ENCODE measurements at regions not wholly inside any gene's neighbourhood (a gene's known extent, or its start where the extent isn't known, plus 50 kb on each side); places are given as distances from the start of the nearest gene placed in this dataset.

- Mint-ChIP-seq H3K4me3 (no peak overlapping the region), H3K9me3 (no peaks in the 10 kb centered on the region), H3K27ac (no peak overlapping the region), H3K4me1 (no peaks in the 10 kb centered on the region), H3K36me3 (no peaks in the 10 kb centered on the region), H3K27me3 (no peaks in the 10 kb centered on the region)
- no peaks in the 10 kb centered on the region for H3K9me3 ChIP-seq (ENCODE audit: low read length)
- no peaks in the 10 kb centered on the region for H3K27me3 ChIP-seq (ENCODE audit: insufficient read depth, low read length, poor library complexity, severe bottlenecking)
- CTCF ChIA-PET = no interaction called here
- POLR2A ChIA-PET = no interaction called here
- H3K4me3 ChIP-seq (ENCODE audit: low read length) = no peak overlapping the region
- no peak for DNase-seq
- H3K4me1 ChIP-seq (ENCODE audit: insufficient read depth, low read length) = no peaks in the 10 kb centered on the region
- no peaks in the 10 kb centered on the region for H3K36me3 ChIP-seq (ENCODE audit: insufficient read depth, low read length)
- no peak overlapping the region for H3K27ac ChIP-seq (ENCODE audit: low read depth, low read length)
Measured at GRCh38 chr4:20574986-20575385, 125.3 kb upstream of the PACRGL start.

GRCh38 chr4:20575486-20575885 is 124.8 kb upstream of the PACRGL start:
- no peaks in the 10 kb centered on the region for H3K9me3 ChIP-seq (ENCODE audit: low read length)
- no peaks in the 10 kb centered on the region for H3K27me3 ChIP-seq (ENCODE audit: insufficient read depth, low read length, poor library complexity, severe bottlenecking)
- no peaks in the 10 kb centered on the region for H3K27me3 Mint-ChIP-seq
- no peaks in the 10 kb centered on the region for H3K36me3 ChIP-seq (ENCODE audit: insufficient read depth, low read length)
- ChIA-PET CTCF (no interaction called here), POLR2A (no interaction called here)
- no peaks in the 10 kb centered on the region for H3K4me1 ChIP-seq (ENCODE audit: insufficient read depth, low read length)
- H3K9me3 Mint-ChIP-seq = no peaks in the 10 kb centered on the region
- no peak overlapping the region for H3K27ac Mint-ChIP-seq
- H3K4me3 ChIP-seq (ENCODE audit: low read length) = no peak overlapping the region
- H3K36me3 Mint-ChIP-seq = no peaks in the 10 kb centered on the region
- no peak for DNase-seq
- H3K4me3 Mint-ChIP-seq = no peak overlapping the region
- H3K4me1 Mint-ChIP-seq = no peaks in the 10 kb centered on the region
- H3K27ac ChIP-seq (ENCODE audit: low read depth, low read length) = no peak overlapping the region

GRCh38 chr4:20576861-20577260 is 123.4 kb upstream of the PACRGL start:
- H3K27me3 Mint-ChIP-seq = no peaks in the 10 kb centered on the region
- ChIA-PET POLR2A (no interaction called here), CTCF (no interaction called here)
- Histone ChIP-seq H3K4me3 (ENCODE audit: low read length) (no peak overlapping the region), H3K9me3 (ENCODE audit: low read length) (no peaks in the 10 kb centered on the region), H3K4me1 (ENCODE audit: insufficient read depth, low read length) (no peaks in the 10 kb centered on the region), H3K27ac (ENCODE audit: low read depth, low read length) (no peak overlapping the region), H3K27me3 (ENCODE audit: insufficient read depth, low read length, poor library complexity, severe bottlenecking) (no peaks in the 10 kb centered on the region), H3K36me3 (ENCODE audit: insufficient read depth, low read length) (no peaks in the 10 kb centered on the region)
- H3K4me3 Mint-ChIP-seq = no peak overlapping the region
- no peaks in the 10 kb centered on the region for H3K36me3 Mint-ChIP-seq
- no peak for DNase-seq
- H3K4me1 Mint-ChIP-seq = no peaks in the 10 kb centered on the region
- H3K27ac Mint-ChIP-seq = no peak overlapping the region
- H3K9me3 Mint-ChIP-seq = no peaks in the 10 kb centered on the region

- no peak overlapping the region for H3K27ac ChIP-seq (ENCODE audit: low read depth, low read length)
- H3K9me3 ChIP-seq (ENCODE audit: low read length) = no peaks in the 10 kb centered on the region
- no peaks in the 10 kb centered on the region for H3K4me1 ChIP-seq (ENCODE audit: insufficient read depth, low read length)
- H3K27me3 ChIP-seq (ENCODE audit: insufficient read depth, low read length, poor library complexity, severe bottlenecking) = no peaks in the 10 kb centered on the region
- H3K36me3 ChIP-seq (ENCODE audit: insufficient read depth, low read length) = no peaks in the 10 kb centered on the region
- ChIA-PET POLR2A (no interaction called here), CTCF (no interaction called here)
- Mint-ChIP-seq H3K27me3 (no peaks in the 10 kb centered on the region), H3K4me3 (no peak overlapping the region), H3K27ac (no peak overlapping the region), H3K4me1 (no peaks in the 10 kb centered on the region), H3K9me3 (peaks cover 0 to 3% (median 0%) of the 10 kb centered on the region in 5 donors), H3K36me3 (no peaks in the 10 kb centered on the region)
- no peak overlapping the region for H3K4me3 ChIP-seq (ENCODE audit: low read length)
- DNase-seq = no peak
Measured at GRCh38 chr4:20577702-20578101, 122.6 kb upstream of the PACRGL start.

GRCh38 chr4:20580907-20581306 is 119.4 kb upstream of the PACRGL start:
- H3K36me3 ChIP-seq (ENCODE audit: insufficient read depth, low read length) = no peaks in the 10 kb centered on the region
- H3K27me3 ChIP-seq (ENCODE audit: insufficient read depth, low read length, poor library complexity, severe bottlenecking) = no peaks in the 10 kb centered on the region
- no peaks in the 10 kb centered on the region for H3K9me3 ChIP-seq (ENCODE audit: low read length)
- H3K27ac Mint-ChIP-seq = no peak overlapping the region
- ChIA-PET CTCF (interaction anchor here (0.7 kb wide), 1 partner anchor 8 kb away, joined by 3 read pairs; no protein-coding TSS in a partner anchor), POLR2A (no interaction called here)
- no peaks in the 10 kb centered on the region for H3K4me1 Mint-ChIP-seq
- no peak overlapping the region for H3K27ac ChIP-seq (ENCODE audit: low read depth, low read length)
- peaks cover 0 to 3% of the 10 kb centered on the region in 2 donors for H3K27me3 Mint-ChIP-seq
- H3K4me3 Mint-ChIP-seq = no peak overlapping the region
- no peak for DNase-seq
- H3K9me3 Mint-ChIP-seq = peaks cover 0 to 5% (median 3%) of the 10 kb centered on the region in 5 donors
- H3K36me3 Mint-ChIP-seq = no peaks in the 10 kb centered on the region
- H3K4me3 ChIP-seq (ENCODE audit: low read length) = no peak overlapping the region
- H3K4me1 ChIP-seq (ENCODE audit: insufficient read depth, low read length) = no peaks in the 10 kb centered on the region

- DNase-seq = no peak
- H3K27me3 ChIP-seq (ENCODE audit: insufficient read depth, low read length, poor library complexity, severe bottlenecking) = no peaks in the 10 kb centered on the region
- no peaks in the 10 kb centered on the region for H3K36me3 ChIP-seq (ENCODE audit: insufficient read depth, low read length)
- Mint-ChIP-seq H3K36me3 (no peaks in the 10 kb centered on the region), H3K4me1 (no peaks in the 10 kb centered on the region), H3K4me3 (no peak overlapping the region), H3K27me3 (no peaks in the 10 kb centered on the region), H3K9me3 (peaks cover 0 to 3% (median 0%) of the 10 kb centered on the region in 5 donors), H3K27ac (no peak overlapping the region)
- POLR2A ChIA-PET = no interaction called here
- CTCF ChIA-PET = interaction anchor here (1.4 kb wide), 1 partner anchor 9 kb away, joined by 3 read pairs; no protein-coding TSS in a partner anchor
- no peaks in the 10 kb centered on the region for H3K9me3 ChIP-seq (ENCODE audit: low read length)
- H3K4me1 ChIP-seq (ENCODE audit: insufficient read depth, low read length) = no peaks in the 10 kb centered on the region
- H3K4me3 ChIP-seq (ENCODE audit: low read length) = no peak overlapping the region
- no peak overlapping the region for H3K27ac ChIP-seq (ENCODE audit: low read depth, low read length)
Measured at GRCh38 chr4:20589436-20589835, 110.8 kb upstream of the PACRGL start.

GRCh38 chr4:20590849-20591248 is 109.4 kb upstream of the PACRGL start:
- no peak overlapping the region for H3K27ac Mint-ChIP-seq
- ChIA-PET POLR2A (no interaction called here), CTCF (no interaction called here)

GRCh38 chr4:20591571-20591970 is 108.7 kb upstream of the PACRGL start:
- CTCF ChIA-PET = no interaction called here
- no peaks in the 10 kb centered on the region for H3K9me3 Mint-ChIP-seq
- no peak for DNase-seq
- no peaks in the 10 kb centered on the region for H3K9me3 ChIP-seq (ENCODE audit: low read length)
- no peaks in the 10 kb centered on the region for H3K27me3 ChIP-seq (ENCODE audit: insufficient read depth, low read length, poor library complexity, severe bottlenecking)
- no peaks in the 10 kb centered on the region for H3K36me3 Mint-ChIP-seq
- H3K4me1 ChIP-seq (ENCODE audit: insufficient read depth, low read length) = no peaks in the 10 kb centered on the region
- H3K27ac ChIP-seq (ENCODE audit: low read depth, low read length) = no peak overlapping the region
- no peaks in the 10 kb centered on the region for H3K4me1 Mint-ChIP-seq
- no peak overlapping the region for H3K27ac Mint-ChIP-seq
- no peak overlapping the region for H3K4me3 Mint-ChIP-seq
- no peaks in the 10 kb centered on the region for H3K36me3 ChIP-seq (ENCODE audit: insufficient read depth, low read length)
- no peak overlapping the region for H3K4me3 ChIP-seq (ENCODE audit: low read length)
- peaks cover 0 to 2% of the 10 kb centered on the region in 2 donors for H3K27me3 Mint-ChIP-seq
- POLR2A ChIA-PET = no interaction called here

More at GRCh38 chr4:20590849-20591248, 109.4 kb upstream of the PACRGL start:
- peaks cover 0 to 2% of the 10 kb centered on the region in 2 donors for H3K27me3 Mint-ChIP-seq
- H3K4me3 ChIP-seq (ENCODE audit: low read length) = no peak overlapping the region
- no peaks in the 10 kb centered on the region for H3K36me3 Mint-ChIP-seq
- no peaks in the 10 kb centered on the region for H3K4me1 Mint-ChIP-seq
- no peak for DNase-seq
- no peaks in the 10 kb centered on the region for H3K36me3 ChIP-seq (ENCODE audit: insufficient read depth, low read length)
- no peaks in the 10 kb centered on the region for H3K9me3 ChIP-seq (ENCODE audit: low read length)
- no peaks in the 10 kb centered on the region for H3K4me1 ChIP-seq (ENCODE audit: insufficient read depth, low read length)
- no peaks in the 10 kb centered on the region for H3K9me3 Mint-ChIP-seq
- no peaks in the 10 kb centered on the region for H3K27me3 ChIP-seq (ENCODE audit: insufficient read depth, low read length, poor library complexity, severe bottlenecking)
- H3K4me3 Mint-ChIP-seq = no peak overlapping the region
- no peak overlapping the region for H3K27ac ChIP-seq (ENCODE audit: low read depth, low read length)

DNA sequence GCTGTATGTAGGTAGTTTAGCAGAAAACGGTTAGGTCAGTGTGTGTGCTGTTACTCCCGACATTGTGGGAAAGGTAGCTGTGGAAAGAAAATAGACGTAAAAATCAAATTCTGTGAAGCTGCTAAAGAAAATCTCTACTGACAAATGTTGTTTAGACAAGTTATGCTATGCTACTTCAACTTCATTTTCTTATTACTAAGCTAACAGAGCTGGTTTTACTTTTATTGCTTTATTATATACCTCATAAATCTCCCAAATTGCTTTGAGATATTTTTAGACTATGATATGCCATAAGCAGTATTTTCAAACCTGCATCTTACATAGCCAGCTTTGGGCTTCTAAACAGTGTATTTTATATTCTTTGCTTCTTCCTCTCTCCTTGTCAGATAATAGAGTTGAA is 108.2 kb upstream of the PACRGL start:
- Histone ChIP-seq H3K9me3 (ENCODE audit: low read length) (no peaks in the 10 kb centered on the region), H3K27me3 (ENCODE audit: insufficient read depth, low read length, poor library complexity, severe bottlenecking) (no peaks in the 10 kb centered on the region), H3K4me3 (ENCODE audit: low read length) (no peak overlapping the region), H3K36me3 (ENCODE audit: insufficient read depth, low read length) (no peaks in the 10 kb centered on the region), H3K27ac (ENCODE audit: low read depth, low read length) (no peak overlapping the region), H3K4me1 (ENCODE audit: insufficient read depth, low read length) (no peaks in the 10 kb centered on the region)
- H3K36me3 Mint-ChIP-seq = no peaks in the 10 kb centered on the region
- no peak overlapping the region for H3K4me3 Mint-ChIP-seq
- POLR2A ChIA-PET = no interaction called here
- CTCF ChIA-PET = no interaction called here
- DNase-seq = no peak
- no peaks in the 10 kb centered on the region for H3K9me3 Mint-ChIP-seq
- no peaks in the 10 kb centered on the region for H3K4me1 Mint-ChIP-seq
- no peak overlapping the region for H3K27ac Mint-ChIP-seq
- peaks cover 0 to 2% of the 10 kb centered on the region in 2 donors for H3K27me3 Mint-ChIP-seq

Measured in CD8-positive, alpha-beta memory T cell (primary cell).